Nephron (organoid): ENCODE measurements at regions not wholly inside any gene's neighbourhood (a gene's known extent, or its start where the extent isn't known, plus 50 kb on each side); places are given as distances from the start of the nearest gene placed in this dataset.

Experiments
- H3K27ac Mint-ChIP-seq, 3 experiments: 2 replicates each; pipeline ENCODE4 v1.8.0; 2020; ENCODE audit warnings: mixed read lengths in 3 of 3, mild to moderate bottlenecking in 2 of 3, moderate library complexity in 1 of 3
- H3K27me3 Mint-ChIP-seq: 2 replicates; pipeline ENCODE4 v1.8.0; 2021; ENCODE audit warnings: low read depth, mild to moderate bottlenecking, moderate library complexity, mixed read lengths
- H3K36me3 Mint-ChIP-seq: 2 replicates; pipeline ENCODE4 v1.8.0; 2020; ENCODE audit warnings: low read depth, mixed read lengths
- H3K4me1 Mint-ChIP-seq: 2 replicates; pipeline ENCODE4 v1.8.0; 2020; ENCODE audit warnings: mixed read lengths
- H3K4me3 Mint-ChIP-seq, 3 experiments: 2 replicates each; pipeline ENCODE4 v1.8.0; 2020; ENCODE audit warnings: mild to moderate bottlenecking in 3 of 3, mixed read lengths in 3 of 3, moderate library complexity in 2 of 3
- H3K9me3 Mint-ChIP-seq: 2 replicates; pipeline ENCODE4 v1.8.0; 2020; ENCODE audit warnings: mixed read lengths
- TF ChIP-seq, protein P1 (sequence below), 3 experiments: fragments of 200-600 bp; sonication (generic); IDR thresholded peaks; one replicate each; pipeline ENCODE4 v1.5.0; 2021; ENCODE audit warnings: antibody characterized with exemption in 3 of 3; ENCODE audit not compliant: unreplicated experiment in 3 of 3

GRCh38 chr5:143985832-143986515 is 174.0 kb downstream of the HMHB1 start:
- peaks cover 2% of the 10 kb centered on the region for H3K9me3 Mint-ChIP-seq
- no peak overlapping the region for H3K4me3 Mint-ChIP-seq

DNA sequence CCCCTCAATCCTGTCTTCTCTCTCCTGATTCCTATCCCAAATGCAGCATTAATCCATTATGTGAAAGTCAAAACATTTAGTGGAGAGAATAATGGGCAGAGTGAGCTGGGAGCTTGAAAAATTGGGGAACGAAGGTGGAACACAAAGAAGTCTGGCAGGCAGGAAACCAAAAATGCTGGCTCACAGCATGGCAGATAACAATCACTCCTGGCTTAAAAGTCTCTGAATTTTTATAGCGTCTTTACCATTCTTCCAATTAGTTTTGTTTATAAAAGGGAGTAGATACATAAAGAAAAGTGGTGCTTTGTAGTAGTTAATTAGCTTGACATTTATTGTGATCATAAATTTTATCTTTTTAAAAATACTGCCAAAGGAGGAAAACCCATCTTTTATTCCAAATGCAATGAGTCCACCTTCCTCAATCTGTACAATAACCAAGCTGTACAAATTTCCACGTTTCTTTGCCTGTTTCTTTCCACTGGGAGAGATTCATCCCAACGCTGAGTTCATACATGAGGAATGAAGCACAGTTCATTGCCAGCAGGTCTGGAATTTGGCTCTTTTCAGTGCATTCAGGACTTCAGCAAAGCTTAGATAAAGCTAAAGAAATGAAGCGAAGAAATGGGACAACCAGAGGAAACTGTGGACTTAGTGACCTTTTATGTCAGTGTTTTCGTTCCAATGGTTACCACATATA is 174.7 kb downstream of the HMHB1 start:
- Mint-ChIP-seq H3K27me3 (no peaks in the 10 kb centered on the region), H3K9me3 (peaks cover 2% of the 10 kb centered on the region), H3K4me3 (no peak overlapping the region), H3K36me3 (no peaks in the 10 kb centered on the region), H3K27ac (peak overlapping the region; percentile 65 to 87 (median 78)), H3K4me1 (peaks cover 19% of the 10 kb centered on the region)
- TF ChIP-seq, protein P1, sequence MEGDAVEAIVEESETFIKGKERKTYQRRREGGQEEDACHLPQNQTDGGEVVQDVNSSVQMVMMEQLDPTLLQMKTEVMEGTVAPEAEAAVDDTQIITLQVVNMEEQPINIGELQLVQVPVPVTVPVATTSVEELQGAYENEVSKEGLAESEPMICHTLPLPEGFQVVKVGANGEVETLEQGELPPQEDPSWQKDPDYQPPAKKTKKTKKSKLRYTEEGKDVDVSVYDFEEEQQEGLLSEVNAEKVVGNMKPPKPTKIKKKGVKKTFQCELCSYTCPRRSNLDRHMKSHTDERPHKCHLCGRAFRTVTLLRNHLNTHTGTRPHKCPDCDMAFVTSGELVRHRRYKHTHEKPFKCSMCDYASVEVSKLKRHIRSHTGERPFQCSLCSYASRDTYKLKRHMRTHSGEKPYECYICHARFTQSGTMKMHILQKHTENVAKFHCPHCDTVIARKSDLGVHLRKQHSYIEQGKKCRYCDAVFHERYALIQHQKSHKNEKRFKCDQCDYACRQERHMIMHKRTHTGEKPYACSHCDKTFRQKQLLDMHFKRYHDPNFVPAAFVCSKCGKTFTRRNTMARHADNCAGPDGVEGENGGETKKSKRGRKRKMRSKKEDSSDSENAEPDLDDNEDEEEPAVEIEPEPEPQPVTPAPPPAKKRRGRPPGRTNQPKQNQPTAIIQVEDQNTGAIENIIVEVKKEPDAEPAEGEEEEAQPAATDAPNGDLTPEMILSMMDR (IDR thresholded peaks at IDR 0.05; ENCODE audit: unreplicated experiment in 3 of 3): no peak

More at GRCh38 chr5:143985832-143986515, 174.0 kb downstream of the HMHB1 start:
- Mint-ChIP-seq H3K27me3 (no peaks in the 10 kb centered on the region), H3K36me3 (no peaks in the 10 kb centered on the region), H3K27ac (peak overlapping the region; percentile 65 to 87 (median 78)), H3K4me1 (peaks cover 19% of the 10 kb centered on the region)
- TF ChIP-seq, protein P1 (IDR thresholded peaks at IDR 0.05; ENCODE audit: unreplicated experiment in 3 of 3): no peak

DNA sequence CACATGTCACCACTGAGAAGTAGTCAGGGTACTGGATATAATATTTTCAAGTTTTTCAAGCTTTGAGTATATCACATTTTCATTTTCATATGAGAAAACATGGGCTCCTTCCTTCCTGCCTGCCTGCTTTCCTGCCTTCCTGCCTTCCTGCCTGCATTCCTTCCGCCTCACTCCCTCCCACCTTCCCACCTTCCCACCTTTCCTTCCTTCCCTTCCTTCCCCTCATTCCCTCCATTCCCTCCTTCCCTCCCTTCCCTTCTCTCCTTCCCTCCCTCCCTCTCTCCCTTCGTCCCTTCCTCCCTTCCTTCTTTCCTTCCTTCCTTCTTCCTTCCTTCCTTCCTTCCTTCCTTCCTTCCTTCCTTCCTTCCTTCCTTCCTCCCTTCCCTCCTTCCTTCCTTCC is 175.3 kb downstream of the HMHB1 start:
- TF ChIP-seq, protein P1 (IDR thresholded peaks at IDR 0.05; ENCODE audit: unreplicated experiment in 3 of 3): no peak
- no peak overlapping the region for H3K4me3 Mint-ChIP-seq
- H3K36me3 Mint-ChIP-seq: no peaks in the 10 kb centered on the region
- peaks cover 2% of the 10 kb centered on the region for H3K9me3 Mint-ChIP-seq
- H3K27ac Mint-ChIP-seq: peak overlapping the region in 2 of 3 experiments; percentile 78 to 87
- no peaks in the 10 kb centered on the region for H3K27me3 Mint-ChIP-seq
- peaks cover 19% of the 10 kb centered on the region for H3K4me1 Mint-ChIP-seq

DNA sequence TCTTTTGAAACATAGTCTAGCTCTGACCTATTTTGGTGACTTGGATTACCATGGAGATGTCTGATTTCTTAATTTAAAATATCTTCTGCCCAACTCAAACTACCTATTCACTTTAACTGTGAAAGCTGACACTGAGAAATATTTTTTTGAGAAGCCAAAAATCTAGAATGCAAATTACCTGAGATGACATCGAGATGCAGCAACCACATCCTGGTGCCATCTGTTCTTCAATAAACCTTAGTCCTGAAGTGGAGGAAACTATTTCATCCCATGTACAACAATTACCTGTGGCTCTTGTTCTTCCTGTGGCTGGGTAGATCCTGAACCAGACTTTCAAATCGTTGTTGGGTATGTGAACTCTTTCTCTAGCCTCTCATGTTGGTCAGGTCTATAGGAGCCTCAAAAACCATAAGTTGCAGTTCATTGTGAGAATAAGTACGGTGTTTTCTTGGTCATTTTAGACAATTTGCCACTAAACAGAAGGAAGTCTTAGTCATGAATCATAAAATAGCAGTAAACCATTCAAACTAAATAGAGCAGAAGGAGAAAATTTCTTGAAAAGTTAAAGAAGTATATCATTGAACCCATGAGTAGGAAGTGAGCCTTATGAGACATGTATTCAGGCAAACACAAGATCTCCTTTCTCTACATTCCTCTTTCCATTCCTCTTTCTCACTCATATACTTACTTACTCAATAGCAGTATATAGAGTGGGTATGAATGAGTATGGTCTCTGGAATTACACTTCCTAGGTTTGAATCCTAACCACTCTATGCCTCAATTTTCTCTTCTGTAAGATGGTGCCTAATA is 176.0 kb downstream of the HMHB1 start:
- TF ChIP-seq, protein P1 (IDR thresholded peaks at IDR 0.05; ENCODE audit: unreplicated experiment in 3 of 3): no peak
- peak overlapping the region in 2 of 3 experiments; percentile 78 to 87 for H3K27ac Mint-ChIP-seq
- peaks cover 19% of the 10 kb centered on the region for H3K4me1 Mint-ChIP-seq
- H3K27me3 Mint-ChIP-seq: no peaks in the 10 kb centered on the region
- H3K4me3 Mint-ChIP-seq: no peak overlapping the region
- no peaks in the 10 kb centered on the region for H3K36me3 Mint-ChIP-seq
- peaks cover 2% of the 10 kb centered on the region for H3K9me3 Mint-ChIP-seq

DNA sequence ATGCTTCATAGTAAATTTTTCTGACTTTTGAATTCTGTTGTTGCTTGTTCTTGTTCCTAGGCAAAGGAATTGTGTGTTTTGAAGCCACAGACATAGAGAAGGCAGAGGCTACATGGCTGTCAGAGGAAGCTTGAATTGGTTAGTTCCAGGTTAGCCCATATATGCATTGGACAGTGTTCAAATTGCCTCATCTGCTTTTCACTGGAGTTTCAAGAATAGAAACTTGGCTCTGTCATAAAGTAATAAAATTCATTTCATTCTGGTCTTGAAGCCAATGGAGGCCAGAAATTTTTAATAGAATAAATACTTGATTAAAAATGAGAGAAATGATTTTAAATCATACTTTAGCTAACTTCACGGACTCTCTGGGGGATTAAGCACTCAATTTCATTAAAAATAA is 178.0 kb downstream of the YIPF5 start:
- TF ChIP-seq, protein P1 (IDR thresholded peaks at IDR 0.05; ENCODE audit: unreplicated experiment in 3 of 3): no peak
- peaks cover 6% of the 10 kb centered on the region for H3K9me3 Mint-ChIP-seq
- no peaks in the 10 kb centered on the region for H3K27me3 Mint-ChIP-seq
- no peak overlapping the region for H3K4me3 Mint-ChIP-seq
- H3K4me1 Mint-ChIP-seq: no peaks in the 10 kb centered on the region
- peak overlapping the region in 1 of 3 experiments; percentile 58 for H3K27ac Mint-ChIP-seq
- H3K36me3 Mint-ChIP-seq: no peaks in the 10 kb centered on the region
